Right lobe of liver (tissue), 6 donors: ENCODE measurements at regions not wholly inside any gene's neighbourhood (a gene's known extent, or its start where the extent isn't known, plus 50 kb on each side); places are given as distances from the start of the nearest gene placed in this dataset.

Experiments
- ATAC-seq, 4 donors: fragments of 200-7000 bp; cut with Tn5 transposase; one replicate each; pipeline ENCODE4 v1.9.1; 2020; ENCODE audit warnings: mild to moderate bottlenecking in 4 of 4, moderate library complexity in 4 of 4
- DNase-seq, 3 donors: peaks; one replicate each; pipeline ENCODE4 v3.0.0-alpha.2; 2020
- H3K27ac ChIP-seq, 3 donors: fragments of 200-600 bp; one replicate each; pipeline ENCODE4 v1.8.0; 2022
- H3K27me3 ChIP-seq, 2 donors: fragments of 200-600 bp; one replicate each; pipeline ENCODE4 v1.8.0; 2022
- H3K36me3 ChIP-seq, 4 donors: fragments of 200-600 bp; sonication (generic) in 1 of 4; one replicate each; pipeline versions ENCODE4 v1.5.1 to v1.8.0; 2017 to 2022; ENCODE audit warnings: control low read depth in 1 of 4
- H3K4me1 ChIP-seq, 4 donors: fragments of 200-600 bp; sonication (generic) in 1 of 4; one replicate each; pipeline versions ENCODE4 v1.5.1 to v1.8.0; 2017 to 2022; ENCODE audit warnings: control low read depth in 1 of 4
- H3K4me3 ChIP-seq, 3 donors: fragments of 200-600 bp; one replicate each; pipeline ENCODE4 v1.8.0; 2022
- H3K9me3 ChIP-seq, 4 donors: fragments of 200-600 bp; sonication (generic) in 1 of 4; one replicate each; pipeline versions ENCODE4 v1.5.1 to v1.8.0; 2017 to 2022; ENCODE audit warnings: control low read depth in 1 of 4
- CTCF ChIP-seq, 4 donors: fragments of 200-600 bp in 3 of 4; fragments of 450-650 bp in 1 of 4; IDR thresholded peaks; one replicate each; pipeline versions ENCODE4 v1.5.1 to v1.8.0; 2016 to 2022; ENCODE audit warnings: antibody characterized with exemption in 4 of 4, mild to moderate bottlenecking in 2 of 4
- POLR2A ChIP-seq: fragments of 450-650 bp; IDR thresholded peaks from one replicate; pipeline ENCODE4 v1.6.1; 2017; ENCODE audit warnings: antibody characterized with exemption, mild to moderate bottlenecking
- WGBS: methylation state at CpG from one replicate; pipeline ENCODE4 v1.1.6; 2018; ENCODE audit warnings: low coverage, low lambda C conversion rate; ENCODE audit not compliant: insufficient coverage; ENCODE audit errors: missing lambda C conversion rate; 5-methylcytosine and 5-hydroxymethylcytosine counted together
- intact Hi-C, 2 donors: fragments of 100-400 bp; cut with DNase I; formaldehyde crosslinking; loops; one replicate each; pipeline versions ENCODE4 v1.11.2 to v1.14.1; 2022
- donor health status: DM: no; HTN: yes; CAD: no.
- donor health status: DM: no; HTN: no; CAD: no.
- donor health status: DM: no; HTN: no; CAD: no.
- donor health status: DM: no; HTN: yes; CAD: no.
- donor health status: DM: no; HTN: yes; CAD: no.

GRCh38 chr15:93816815-93817214 is 414.5 kb upstream of the MCTP2 start:
- Histone ChIP-seq H3K27me3 (peaks cover 0 to 5% of the 10 kb centered on the region in 2 donors), H3K9me3 (no peaks in the 10 kb centered on the region), H3K36me3 (no peaks in the 10 kb centered on the region), H3K4me1 (no peaks in the 10 kb centered on the region), H3K4me3 (no peak overlapping the region), H3K27ac (no peak overlapping the region)
- DNase-seq (no peak), ATAC-seq (no peak)
- TF ChIP-seq POLR2A (no peak), CTCF (IDR thresholded peaks at IDR 0.05) (no peak)
- intact Hi-C loops: no loop called here

GRCh38 chr15:93811305-93811704 is 420.1 kb upstream of the MCTP2 start:
- Histone ChIP-seq H3K4me1 (no peaks in the 10 kb centered on the region), H3K27ac (no peak overlapping the region), H3K27me3 (peaks cover 0 to 5% of the 10 kb centered on the region in 2 donors), H3K36me3 (no peaks in the 10 kb centered on the region), H3K4me3 (no peak overlapping the region), H3K9me3 (no peaks in the 10 kb centered on the region)
- no peak for ATAC-seq
- 54% methylated on average over 2 of the region's 5 CpGs for WGBS
- intact Hi-C loops: no loop called here
- DNase-seq: no peak
- TF ChIP-seq CTCF (IDR thresholded peaks at IDR 0.05) (no peak), POLR2A (no peak)

DNA sequence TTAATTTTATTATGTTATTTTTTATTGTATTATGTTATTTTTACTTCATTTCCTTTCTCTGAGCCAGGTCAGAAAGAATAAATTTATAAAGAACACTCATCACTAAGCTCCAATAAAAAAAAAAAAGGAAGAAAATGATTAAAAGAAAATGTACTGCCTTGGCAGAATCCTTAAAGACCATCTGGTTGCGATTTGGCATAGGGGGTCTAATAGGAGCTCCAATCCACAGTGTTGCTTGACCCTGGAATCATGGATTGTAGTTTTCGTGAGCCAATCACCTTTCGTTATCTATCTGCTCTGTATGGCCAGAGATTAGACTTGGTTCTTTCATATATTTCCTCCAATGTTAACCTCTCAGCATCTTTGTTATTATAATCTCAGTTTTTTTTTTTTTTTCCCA is 421.8 kb upstream of the MCTP2 start:
- Histone ChIP-seq H3K9me3 (no peaks in the 10 kb centered on the region), H3K4me1 (no peaks in the 10 kb centered on the region), H3K27me3 (peaks cover 0 to 5% of the 10 kb centered on the region in 2 donors), H3K36me3 (no peaks in the 10 kb centered on the region), H3K4me3 (no peak overlapping the region), H3K27ac (no peak overlapping the region)
- WGBS: 67% methylated on average over 3 of the region's 3 CpGs
- no peak for TF ChIP-seq CTCF (IDR thresholded peaks at IDR 0.05)
- TF ChIP-seq POLR2A: no peak
- intact Hi-C loops: no loop called here
- ATAC-seq (no peak), DNase-seq (no peak)

DNA sequence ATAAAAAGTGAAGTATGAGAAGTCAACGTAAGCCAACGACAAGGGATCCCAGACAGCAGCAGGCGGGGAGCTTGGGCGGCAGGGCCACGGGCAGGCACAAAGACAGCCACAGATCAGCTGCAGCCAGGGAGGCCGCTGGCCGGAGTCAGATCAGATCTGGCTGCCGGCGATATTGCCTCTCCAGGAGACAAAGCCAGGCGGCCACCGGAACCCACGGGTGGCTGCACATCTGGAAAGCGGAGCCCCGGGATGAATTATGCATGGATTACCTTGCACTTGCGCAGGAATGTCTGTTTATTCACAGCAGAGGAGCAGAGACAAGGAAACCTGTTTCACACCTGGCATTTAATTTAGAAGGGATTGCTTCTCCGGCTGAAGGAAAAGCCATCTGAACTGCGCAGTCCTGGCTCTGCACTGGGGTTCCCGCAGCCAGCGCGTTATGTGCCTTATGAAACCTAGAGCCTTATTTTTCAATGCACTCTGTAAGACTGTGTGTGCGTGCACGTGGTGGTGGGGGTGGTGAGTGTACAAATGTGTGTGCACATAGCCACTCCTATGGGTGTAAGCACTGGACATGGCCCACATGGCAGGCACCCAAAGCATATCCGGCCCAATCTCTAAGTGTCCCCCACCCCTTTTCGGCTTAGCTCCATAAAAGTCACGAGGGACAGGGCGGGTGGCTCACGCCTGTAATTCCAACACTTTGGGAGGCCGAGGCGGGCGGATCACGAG is 427.8 kb upstream of the MCTP2 start:
- WGBS: 73% methylated on average over 9 of the region's 31 CpGs
- intact Hi-C loops: no loop called here
- Histone ChIP-seq H3K27me3 (no peaks in the 10 kb centered on the region), H3K4me3 (no peak overlapping the region), H3K27ac (no peak overlapping the region), H3K36me3 (no peaks in the 10 kb centered on the region), H3K9me3 (no peaks in the 10 kb centered on the region), H3K4me1 (no peaks in the 10 kb centered on the region)
- DNase-seq (no peak), ATAC-seq (no peak)
- TF ChIP-seq POLR2A (no peak), CTCF (IDR thresholded peaks at IDR 0.05) (no peak)

- Histone ChIP-seq H3K27me3 (no peaks in the 10 kb centered on the region), H3K4me1 (no peaks in the 10 kb centered on the region), H3K9me3 (no peaks in the 10 kb centered on the region), H3K36me3 (no peaks in the 10 kb centered on the region), H3K27ac (no peak overlapping the region), H3K4me3 (no peak overlapping the region)
- no peak for TF ChIP-seq CTCF (IDR thresholded peaks at IDR 0.05)
- no peak for TF ChIP-seq POLR2A
- ATAC-seq (no peak), DNase-seq (no peak)
- intact Hi-C loops: no loop called here
These were observed 430.2 kb upstream of the MCTP2 start for GRCh38 chr15:93801206-93801605.
